ENCODE measurements at regions not wholly inside any gene's neighbourhood (a gene's known extent, or its start where the extent isn't known, plus 50 kb on each side); places are given as distances from the start of the nearest gene placed in this dataset.

- no peaks in the 10 kb centered on the region for H3K9me3 ChIP-seq
- H3K27me3 ChIP-seq = no peaks in the 10 kb centered on the region
- TF ChIP-seq CTCF (IDR thresholded peaks at IDR 0.05; ENCODE audit: low read depth, low read length) = no peak
- H3K4me1 ChIP-seq = no peaks in the 10 kb centered on the region
- DNase-seq = no peak
- no peaks in the 10 kb centered on the region for H3K36me3 ChIP-seq
- no peak overlapping the region for H3K4me3 ChIP-seq (ENCODE audit: low read depth, low read length)
Observed at GRCh38 chr2:59690849-59691248, 862.6 kb downstream of the BCL11A start.

DNA sequence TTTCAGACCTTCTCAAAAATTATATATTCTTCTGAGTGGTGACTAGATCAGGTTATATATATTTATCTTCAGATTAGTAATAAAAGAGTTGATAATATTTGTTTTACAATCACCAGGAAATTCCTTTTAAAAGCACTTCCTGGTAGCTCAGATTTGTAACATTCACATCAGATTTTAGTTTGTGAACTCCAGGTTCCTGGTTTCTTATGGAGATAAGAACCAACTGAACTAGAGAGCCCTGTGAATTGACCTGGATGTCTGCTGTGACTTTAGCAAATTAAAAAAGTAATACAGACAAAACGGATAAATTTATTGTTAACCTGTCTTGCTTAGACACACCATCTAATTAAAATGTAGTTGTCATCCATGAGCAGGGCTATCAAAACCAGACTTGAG is 868.7 kb downstream of the BCL11A start:
- H3K4me1 ChIP-seq = no peaks in the 10 kb centered on the region
- no peak for TF ChIP-seq CTCF (IDR thresholded peaks at IDR 0.05; ENCODE audit: low read depth, low read length)
- H3K36me3 ChIP-seq = no peaks in the 10 kb centered on the region
- DNase-seq = no peak
- no peak overlapping the region for H3K4me3 ChIP-seq (ENCODE audit: low read depth, low read length)
- no peaks in the 10 kb centered on the region for H3K9me3 ChIP-seq
- H3K27me3 ChIP-seq = no peaks in the 10 kb centered on the region

GRCh38 chr2:59684116-59684770 is 869.2 kb downstream of the BCL11A start:
- TF ChIP-seq CTCF (IDR thresholded peaks at IDR 0.05; ENCODE audit: low read depth, low read length) = no peak
- H3K4me3 ChIP-seq (ENCODE audit: low read depth, low read length) = no peak overlapping the region

GRCh38 chr2:59680863-59681262 is 872.6 kb downstream of the BCL11A start:
- no peaks in the 10 kb centered on the region for H3K27me3 ChIP-seq
- no peaks in the 10 kb centered on the region for H3K36me3 ChIP-seq
- no peaks in the 10 kb centered on the region for H3K4me1 ChIP-seq
- TF ChIP-seq CTCF (IDR thresholded peaks at IDR 0.05; ENCODE audit: low read depth, low read length) = no peak
- no peaks in the 10 kb centered on the region for H3K9me3 ChIP-seq
- DNase-seq = no peak
- no peak overlapping the region for H3K4me3 ChIP-seq (ENCODE audit: low read depth, low read length)

More at GRCh38 chr2:59684116-59684770, 869.2 kb downstream of the BCL11A start:
- Histone ChIP-seq H3K36me3 (no peaks in the 10 kb centered on the region), H3K27me3 (no peaks in the 10 kb centered on the region), H3K9me3 (no peaks in the 10 kb centered on the region), H3K4me1 (no peaks in the 10 kb centered on the region)
- DNase-seq = no peak

- Histone ChIP-seq H3K36me3 (no peaks in the 10 kb centered on the region), H3K4me1 (no peaks in the 10 kb centered on the region), H3K9me3 (no peaks in the 10 kb centered on the region), H3K27me3 (no peaks in the 10 kb centered on the region), H3K4me3 (ENCODE audit: low read depth, low read length) (no peak overlapping the region)
- no peak for DNase-seq
- no peak for TF ChIP-seq CTCF (IDR thresholded peaks at IDR 0.05; ENCODE audit: low read depth, low read length)
Observed at GRCh38 chr2:59677158-59677557, 876.3 kb downstream of the BCL11A start.

DNA sequence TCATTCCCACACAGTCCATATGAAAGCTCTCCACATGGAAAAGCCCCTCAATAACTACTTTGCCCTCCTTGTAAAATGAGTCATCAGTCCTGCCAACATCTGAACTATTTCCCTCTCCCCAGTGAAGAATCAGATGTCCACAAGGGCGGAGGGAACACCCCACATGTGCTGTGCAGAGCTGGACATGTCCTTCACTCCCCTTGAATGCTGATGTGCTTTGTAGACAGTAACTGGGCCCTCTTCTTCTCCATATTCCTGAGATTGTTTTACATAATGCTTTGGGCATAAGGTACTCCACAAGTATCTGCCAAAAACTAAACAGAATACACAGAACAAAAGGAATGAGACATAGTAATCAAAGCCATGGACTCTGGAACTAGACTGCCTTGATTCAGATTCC is 879.4 kb downstream of the BCL11A start:
- no peak for DNase-seq
- H3K4me3 ChIP-seq (ENCODE audit: low read depth, low read length) = no peak overlapping the region

More for the DNA sequence above, 879.4 kb downstream of the BCL11A start:
- Histone ChIP-seq H3K27me3 (no peaks in the 10 kb centered on the region), H3K36me3 (no peaks in the 10 kb centered on the region), H3K4me1 (no peaks in the 10 kb centered on the region), H3K9me3 (no peaks in the 10 kb centered on the region)
- TF ChIP-seq CTCF (IDR thresholded peaks at IDR 0.05; ENCODE audit: low read depth, low read length) = no peak

All from BE2C (cell line).